ENCODE measurements at regions not wholly inside any gene's neighbourhood (a gene's known extent, or its start where the extent isn't known, plus 50 kb on each side); places are given as distances from the start of the nearest gene placed in this dataset.

GRCh38 chr2:217673627-217674026 lies 329.2 kb downstream of the TNS1 start:
- 88% methylated on average over 4 of the region's 4 CpGs for WGBS (ENCODE audit: low lambda C conversion rate, missing lambda C conversion rate)
- H3K4me1 ChIP-seq (ENCODE audit: insufficient read depth): no peaks in the 10 kb centered on the region
- no peaks in the 10 kb centered on the region for H3K9me3 ChIP-seq (ENCODE audit: low read depth)
- TF ChIP-seq EZH2 (IDR thresholded peaks at IDR 0.05; ENCODE audit: borderline replicate concordance) (no peak), EZH2phosphoT487 (IDR thresholded peaks at IDR 0.05; ENCODE audit: low read depth, severe bottlenecking, unreplicated experiment) (no peak), CTCF (IDR thresholded peaks at IDR 0.05; ENCODE audit: poor library complexity) (no peak)
- H3K9me2 ChIP-seq (replicated peaks; ENCODE audit: insufficient read depth): no peaks in the 10 kb centered on the region
- no peak overlapping the region for H3K4me3 ChIP-seq
- H3K79me2 ChIP-seq: no peaks in the 10 kb centered on the region
- no peak for DNase-seq (ENCODE audit: low spot score)
- no peak overlapping the region for H2AFZ ChIP-seq
- no peaks in the 10 kb centered on the region for H4K20me1 ChIP-seq (ENCODE audit: insufficient read depth, poor library complexity, severe bottlenecking)
- no peaks in the 10 kb centered on the region for H3K27me3 ChIP-seq
- H3K4me2 ChIP-seq: no peak overlapping the region
- H3K27ac ChIP-seq: no peak overlapping the region
- H3K36me3 ChIP-seq (replicated peaks; ENCODE audit: insufficient read depth, low read depth): no peaks in the 10 kb centered on the region

DNA sequence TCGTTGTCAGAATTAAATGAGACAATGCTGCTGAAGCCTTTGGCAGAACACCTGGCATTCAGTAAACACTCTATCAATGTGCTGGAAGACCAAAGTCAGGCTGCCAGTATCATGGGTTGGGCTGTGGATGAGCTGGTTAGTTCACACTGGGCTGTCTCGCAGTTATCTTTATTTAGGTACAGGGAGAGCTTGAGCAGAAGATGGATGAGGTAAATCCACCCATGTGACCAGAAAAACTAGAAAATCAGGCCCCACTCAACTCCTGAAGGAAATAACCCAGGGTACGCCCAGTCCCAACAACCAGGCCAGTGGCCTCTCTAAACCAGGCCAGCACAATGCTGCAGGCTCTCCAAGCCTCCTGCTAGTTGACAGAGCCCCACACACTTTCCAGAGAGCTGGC lies 330.3 kb downstream of the TNS1 start:
- H4K20me1 ChIP-seq (ENCODE audit: insufficient read depth, poor library complexity, severe bottlenecking): no peaks in the 10 kb centered on the region
- H3K4me1 ChIP-seq (ENCODE audit: insufficient read depth): no peaks in the 10 kb centered on the region
- H3K36me3 ChIP-seq (replicated peaks; ENCODE audit: insufficient read depth, low read depth): no peaks in the 10 kb centered on the region
- H3K9me3 ChIP-seq (ENCODE audit: low read depth): no peaks in the 10 kb centered on the region
- H3K4me2 ChIP-seq: no peak overlapping the region
- 69% methylated on average over 3 of the region's 3 CpGs for WGBS (ENCODE audit: low lambda C conversion rate, missing lambda C conversion rate)
- no peaks in the 10 kb centered on the region for H3K27me3 ChIP-seq
- DNase-seq (ENCODE audit: low spot score): peak; percentile 27
- no peaks in the 10 kb centered on the region for H3K79me2 ChIP-seq
- H3K9me2 ChIP-seq (replicated peaks; ENCODE audit: insufficient read depth): no peaks in the 10 kb centered on the region
- no peak overlapping the region for H2AFZ ChIP-seq
- H3K27ac ChIP-seq: peak overlapping the region; percentile 62
- no peak overlapping the region for H3K4me3 ChIP-seq
- no peak for TF ChIP-seq CTCF (IDR thresholded peaks at IDR 0.05; ENCODE audit: poor library complexity)
- TF ChIP-seq EZH2phosphoT487 (IDR thresholded peaks at IDR 0.05; ENCODE audit: low read depth, severe bottlenecking, unreplicated experiment): no peak
- no peak for TF ChIP-seq EZH2 (IDR thresholded peaks at IDR 0.05; ENCODE audit: borderline replicate concordance)

DNA sequence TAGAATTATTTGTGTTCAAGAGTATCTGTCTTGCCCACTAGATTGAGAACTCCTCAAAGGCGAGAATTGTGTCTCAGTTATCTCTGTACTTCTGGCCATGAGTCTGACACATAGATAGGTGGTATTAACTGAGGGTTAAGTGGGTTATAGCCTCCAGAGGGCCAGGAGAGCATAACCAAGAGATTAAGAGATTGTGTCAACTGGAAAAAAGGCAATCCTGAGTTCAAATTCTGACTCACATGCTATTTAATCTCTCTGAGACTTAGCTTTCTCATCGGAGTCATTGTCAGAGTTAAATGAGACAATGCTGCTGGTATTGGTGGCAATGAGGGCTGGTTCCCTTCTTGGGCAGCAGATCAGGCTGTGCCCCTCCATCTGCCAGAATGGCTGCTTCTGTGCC lies 330.9 kb downstream of the TNS1 start:
- no peak for TF ChIP-seq CTCF (IDR thresholded peaks at IDR 0.05; ENCODE audit: poor library complexity)
- no peak for TF ChIP-seq EZH2 (IDR thresholded peaks at IDR 0.05; ENCODE audit: borderline replicate concordance)
- no peak for TF ChIP-seq EZH2phosphoT487 (IDR thresholded peaks at IDR 0.05; ENCODE audit: low read depth, severe bottlenecking, unreplicated experiment)
- no peaks in the 10 kb centered on the region for H3K4me1 ChIP-seq (ENCODE audit: insufficient read depth)
- H3K27me3 ChIP-seq: no peaks in the 10 kb centered on the region
- no peak overlapping the region for H3K4me2 ChIP-seq
- no peaks in the 10 kb centered on the region for H3K79me2 ChIP-seq
- no peaks in the 10 kb centered on the region for H3K9me3 ChIP-seq (ENCODE audit: low read depth)
- no peak overlapping the region for H3K4me3 ChIP-seq
- 58% methylated on average over 2 of the region's 2 CpGs for WGBS (ENCODE audit: low lambda C conversion rate, missing lambda C conversion rate)
- no peaks in the 10 kb centered on the region for H4K20me1 ChIP-seq (ENCODE audit: insufficient read depth, poor library complexity, severe bottlenecking)
- no peak overlapping the region for H2AFZ ChIP-seq
- DNase-seq (ENCODE audit: low spot score): no peak
- H3K9me2 ChIP-seq (replicated peaks; ENCODE audit: insufficient read depth): no peaks in the 10 kb centered on the region
- peak overlapping the region; percentile 62 for H3K27ac ChIP-seq
- no peaks in the 10 kb centered on the region for H3K36me3 ChIP-seq (replicated peaks; ENCODE audit: insufficient read depth, low read depth)

DNA sequence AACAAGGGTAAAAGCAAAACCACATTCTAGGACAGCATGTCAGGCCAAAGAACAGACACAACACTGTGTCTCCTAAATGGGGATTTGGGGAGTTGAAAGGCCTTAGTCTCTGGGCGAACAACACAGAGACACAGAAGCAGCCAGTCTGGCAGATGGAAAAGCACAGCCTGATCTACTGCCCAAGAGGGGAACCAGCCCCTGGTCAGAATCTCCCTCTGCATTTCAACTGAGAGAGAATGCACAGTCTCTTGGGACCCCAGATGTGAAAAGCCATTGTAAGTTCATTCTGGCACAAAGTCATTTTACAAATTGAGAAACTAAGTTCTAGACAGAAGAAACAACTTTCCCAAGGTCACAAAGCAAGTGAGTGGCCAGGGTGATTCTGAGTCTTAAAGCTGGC lies 331.7 kb downstream of the TNS1 start:
- H3K4me2 ChIP-seq: no peak overlapping the region
- H4K20me1 ChIP-seq (ENCODE audit: insufficient read depth, poor library complexity, severe bottlenecking): no peaks in the 10 kb centered on the region
- no peaks in the 10 kb centered on the region for H3K36me3 ChIP-seq (replicated peaks; ENCODE audit: insufficient read depth, low read depth)
- no peaks in the 10 kb centered on the region for H3K9me2 ChIP-seq (replicated peaks; ENCODE audit: insufficient read depth)
- no peak overlapping the region for H2AFZ ChIP-seq
- TF ChIP-seq EZH2phosphoT487 (IDR thresholded peaks at IDR 0.05; ENCODE audit: low read depth, severe bottlenecking, unreplicated experiment): no peak
- no peak for TF ChIP-seq CTCF (IDR thresholded peaks at IDR 0.05; ENCODE audit: poor library complexity)
- TF ChIP-seq EZH2 (IDR thresholded peaks at IDR 0.05; ENCODE audit: borderline replicate concordance): no peak
- no peak for DNase-seq (ENCODE audit: low spot score)
- no peak overlapping the region for H3K27ac ChIP-seq
- WGBS (ENCODE audit: low lambda C conversion rate, missing lambda C conversion rate): 94% methylated on average over 1 of the region's 1 CpG
- H3K79me2 ChIP-seq: no peaks in the 10 kb centered on the region
- H3K4me3 ChIP-seq: no peak overlapping the region
- H3K27me3 ChIP-seq: no peaks in the 10 kb centered on the region
- no peaks in the 10 kb centered on the region for H3K4me1 ChIP-seq (ENCODE audit: insufficient read depth)
- H3K9me3 ChIP-seq (ENCODE audit: low read depth): no peaks in the 10 kb centered on the region
